ENCODE measurements at regions not wholly inside any gene's neighbourhood (a gene's known extent, or its start where the extent isn't known, plus 50 kb on each side); places are given as distances from the start of the nearest gene placed in this dataset.

GRCh38 chr7:21357151-21358097 is 70.5 kb upstream of the SP4 start:
- TF ChIP-seq ZFX (IDR thresholded peaks at IDR 0.05; ENCODE audit: borderline replicate concordance): no peak
- no peak for TF ChIP-seq CTCF (IDR thresholded peaks at IDR 0.05)

GRCh38 chr7:21358648-21359047 is 69.2 kb upstream of the SP4 start:
- H3K27ac ChIP-seq: no peak overlapping the region
- TF ChIP-seq CTCF (IDR thresholded peaks at IDR 0.05) (no peak), ZFX (IDR thresholded peaks at IDR 0.05; ENCODE audit: borderline replicate concordance) (no peak)

More at GRCh38 chr7:21357151-21358097, 70.5 kb upstream of the SP4 start:
- H3K27ac ChIP-seq: no peak overlapping the region

DNA sequence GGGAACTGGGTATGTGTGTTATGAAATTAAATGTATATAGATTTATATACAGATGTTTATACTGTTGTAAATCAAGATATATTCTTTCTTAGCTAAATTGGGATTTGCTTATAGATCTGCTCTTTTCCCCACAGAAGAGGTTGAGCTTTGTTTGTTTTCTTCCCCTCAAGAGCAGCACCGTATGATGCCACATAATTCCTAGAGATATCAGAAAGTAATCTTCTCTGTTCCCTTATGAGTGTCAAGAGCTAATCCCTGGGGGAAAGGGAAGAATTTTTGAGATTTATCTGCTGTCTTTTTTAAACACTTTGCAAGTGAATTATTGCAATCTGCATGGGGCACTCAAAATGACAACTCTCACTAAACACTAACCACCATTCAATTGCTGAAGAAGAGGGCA is 68.7 kb upstream of the SP4 start:
- no peak overlapping the region for H3K27ac ChIP-seq
- TF ChIP-seq ZFX (IDR thresholded peaks at IDR 0.05; ENCODE audit: borderline replicate concordance): no peak
- TF ChIP-seq CTCF (IDR thresholded peaks at IDR 0.05): no peak

DNA sequence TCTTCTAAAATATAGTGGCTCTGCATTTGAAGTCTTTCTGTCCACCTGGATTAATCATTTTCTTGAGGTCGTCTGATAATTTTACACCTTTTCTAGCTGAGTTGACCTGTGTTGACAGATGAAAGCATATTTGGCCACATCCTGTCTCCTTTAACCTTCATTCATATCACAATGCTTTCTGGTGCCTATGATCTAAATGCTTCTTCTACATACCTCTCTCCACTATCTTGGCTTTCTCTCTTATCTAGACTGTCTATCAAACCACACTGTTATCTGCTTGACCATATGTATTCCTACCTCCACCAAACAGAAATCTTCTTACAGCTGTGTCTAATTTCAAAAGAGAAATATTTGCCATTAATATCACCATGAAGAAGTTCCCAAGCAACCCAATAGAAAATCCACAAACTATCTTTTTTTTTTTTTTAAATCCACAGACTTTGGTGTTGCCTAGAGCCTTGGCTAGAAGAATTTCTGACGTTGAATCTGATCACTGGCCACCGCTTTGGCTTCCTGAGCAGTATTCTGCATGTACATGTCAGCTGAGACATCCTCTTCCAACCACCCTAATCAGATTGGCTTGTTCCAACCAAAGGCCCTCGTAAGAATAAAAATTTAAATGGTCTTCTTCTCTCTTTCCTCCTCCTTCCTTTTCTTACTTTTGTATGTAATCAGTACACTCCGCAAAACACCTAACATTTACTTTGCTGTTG is 66.3 kb upstream of the SP4 start:
- no peak for TF ChIP-seq ZFX (IDR thresholded peaks at IDR 0.05; ENCODE audit: borderline replicate concordance)
- no peak for TF ChIP-seq CTCF (IDR thresholded peaks at IDR 0.05)
- H3K27ac ChIP-seq: no peak overlapping the region

- H3K27ac ChIP-seq: peak overlapping the region; percentile 38; the same call in 1 of the 2 replicates
- TF ChIP-seq CTCF (IDR thresholded peaks at IDR 0.05) (no peak), ZFX (IDR thresholded peaks at IDR 0.05; ENCODE audit: borderline replicate concordance) (no peak)
Observed at GRCh38 chr7:21364801-21365271, 63.0 kb upstream of the SP4 start.

GRCh38 chr7:21365866-21366624 is 61.8 kb upstream of the SP4 start:
- peak overlapping the region; percentile 77 for H3K27ac ChIP-seq
- TF ChIP-seq CTCF (IDR thresholded peaks at IDR 0.05): no peak
- TF ChIP-seq ZFX (IDR thresholded peaks at IDR 0.05; ENCODE audit: borderline replicate concordance): no peak
